ENCODE measurements at regions not wholly inside any gene's neighbourhood (a gene's known extent, or its start where the extent isn't known, plus 50 kb on each side); places are given as distances from the start of the nearest gene placed in this dataset.

GRCh38 chr13:46963904-46964303, 67.1 kb upstream of the HTR2A start:
- no peaks in the 10 kb centered on the region for H3K36me3 Mint-ChIP-seq
- no peak overlapping the region for H3K4me3 Mint-ChIP-seq
- H3K9me3 Mint-ChIP-seq, result no peaks in the 10 kb centered on the region
- peaks cover 10% of the 10 kb centered on the region for H3K4me1 Mint-ChIP-seq
- no peak for ATAC-seq
- H3K27ac Mint-ChIP-seq, result no peak overlapping the region
- H3K27me3 Mint-ChIP-seq, result no peaks in the 10 kb centered on the region

DNA sequence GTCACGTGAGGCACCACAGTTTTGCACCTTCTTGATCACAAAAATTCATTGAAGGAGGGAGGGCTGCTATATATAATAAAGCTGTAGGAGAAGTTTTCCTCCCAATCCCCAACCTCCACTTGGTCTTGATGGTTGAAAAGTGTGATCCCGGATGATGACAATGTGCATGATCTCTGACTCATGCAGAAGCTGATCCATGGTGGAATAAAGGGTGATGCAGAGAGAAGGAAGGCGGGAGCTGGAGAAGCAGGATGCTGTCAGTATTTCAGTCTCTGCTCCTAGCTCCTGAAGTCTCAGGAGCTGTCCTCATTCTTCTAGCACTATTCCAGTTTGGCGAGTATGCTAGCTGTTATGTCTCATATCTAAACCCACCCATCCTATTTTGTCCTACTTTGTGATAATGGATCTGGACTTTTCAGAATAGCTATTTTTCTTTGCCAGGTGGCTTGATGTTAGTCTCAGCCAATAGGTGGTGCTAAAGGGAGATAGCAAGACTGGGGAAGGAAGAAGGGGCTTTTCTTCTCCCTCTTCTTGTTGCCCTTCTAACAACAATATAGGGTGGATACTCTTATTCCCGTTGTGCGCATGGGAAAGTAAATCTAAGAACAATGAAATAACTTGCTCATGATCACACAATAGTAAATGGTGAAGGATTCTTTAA, 65.6 kb upstream of the HTR2A start:
- H3K36me3 Mint-ChIP-seq, result no peaks in the 10 kb centered on the region
- no peak overlapping the region for H3K27ac Mint-ChIP-seq
- no peaks in the 10 kb centered on the region for H3K4me1 Mint-ChIP-seq
- H3K27me3 Mint-ChIP-seq, result no peaks in the 10 kb centered on the region
- no peak overlapping the region for H3K4me3 Mint-ChIP-seq
- H3K9me3 Mint-ChIP-seq, result no peaks in the 10 kb centered on the region
- ATAC-seq, result no peak

- Mint-ChIP-seq H3K27me3 (no peaks in the 10 kb centered on the region), H3K36me3 (no peaks in the 10 kb centered on the region), H3K4me3 (no peak overlapping the region), H3K4me1 (no peaks in the 10 kb centered on the region), H3K9me3 (no peaks in the 10 kb centered on the region), H3K27ac (no peak overlapping the region)
- ATAC-seq, result no peak
These were observed 64.9 kb upstream of the HTR2A start for GRCh38 chr13:46961719-46962118.

GRCh38 chr13:46953941-46954340, 57.1 kb upstream of the HTR2A start:
- Mint-ChIP-seq H3K27ac (no peak overlapping the region), H3K4me3 (no peak overlapping the region), H3K4me1 (peaks cover 20% of the 10 kb centered on the region), H3K36me3 (no peaks in the 10 kb centered on the region), H3K9me3 (no peaks in the 10 kb centered on the region), H3K27me3 (no peaks in the 10 kb centered on the region)
- ATAC-seq, result no peak

DNA sequence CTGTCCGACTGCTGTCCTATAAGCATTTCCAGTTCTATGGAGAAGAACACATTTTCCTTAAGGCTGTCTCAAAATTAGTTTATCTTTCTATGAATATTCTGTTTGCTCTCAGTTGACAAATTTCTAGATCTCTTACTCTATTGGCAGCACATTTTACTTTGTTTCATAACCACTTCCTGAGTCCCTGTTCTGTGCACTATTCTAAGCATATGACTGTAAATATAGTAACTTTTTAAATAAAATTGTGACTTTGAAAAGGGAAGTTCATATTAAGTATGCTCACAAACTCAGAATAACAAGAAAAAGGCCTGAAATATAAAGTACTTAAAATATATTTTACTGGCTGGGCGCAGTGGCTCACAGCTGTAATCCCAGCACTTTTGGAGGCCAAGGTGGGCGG, 56.5 kb upstream of the HTR2A start:
- Mint-ChIP-seq H3K4me3 (no peak overlapping the region), H3K27me3 (no peaks in the 10 kb centered on the region), H3K27ac (no peak overlapping the region), H3K36me3 (no peaks in the 10 kb centered on the region), H3K9me3 (no peaks in the 10 kb centered on the region), H3K4me1 (peaks cover 20% of the 10 kb centered on the region)
- no peak for ATAC-seq

GRCh38 chr13:46951516-46951915, 54.7 kb upstream of the HTR2A start:
- Mint-ChIP-seq H3K4me3 (no peak overlapping the region), H3K27ac (no peak overlapping the region), H3K36me3 (no peaks in the 10 kb centered on the region), H3K9me3 (no peaks in the 10 kb centered on the region), H3K27me3 (no peaks in the 10 kb centered on the region), H3K4me1 (peaks cover 20% of the 10 kb centered on the region)
- no peak for ATAC-seq

DNA sequence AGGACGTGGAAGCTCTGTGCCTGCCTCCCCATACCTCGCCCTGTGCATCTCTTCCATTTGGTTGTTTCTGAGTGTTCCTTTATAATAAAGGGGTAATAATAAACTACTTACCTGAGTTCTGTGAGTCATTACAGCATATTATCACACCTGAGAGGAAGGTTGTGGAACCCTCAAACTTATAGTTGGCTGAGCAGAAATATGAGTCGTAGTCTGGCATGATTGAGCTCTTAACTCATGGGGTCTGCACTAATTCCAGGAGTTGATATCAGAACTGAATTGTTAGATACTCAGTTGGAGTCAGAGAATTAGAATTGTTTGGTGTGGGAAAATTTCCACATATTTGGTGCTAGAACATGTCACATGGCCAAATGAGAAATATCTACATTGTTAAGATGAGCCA, 52.4 kb upstream of the HTR2A start:
- peaks cover 18% of the 10 kb centered on the region for H3K4me1 Mint-ChIP-seq
- H3K9me3 Mint-ChIP-seq, result peaks cover under 1% of the 10 kb centered on the region
- no peak for ATAC-seq
- no peak overlapping the region for H3K4me3 Mint-ChIP-seq
- H3K27me3 Mint-ChIP-seq, result no peaks in the 10 kb centered on the region
- no peaks in the 10 kb centered on the region for H3K36me3 Mint-ChIP-seq
- H3K27ac Mint-ChIP-seq, result no peak overlapping the region

DNA sequence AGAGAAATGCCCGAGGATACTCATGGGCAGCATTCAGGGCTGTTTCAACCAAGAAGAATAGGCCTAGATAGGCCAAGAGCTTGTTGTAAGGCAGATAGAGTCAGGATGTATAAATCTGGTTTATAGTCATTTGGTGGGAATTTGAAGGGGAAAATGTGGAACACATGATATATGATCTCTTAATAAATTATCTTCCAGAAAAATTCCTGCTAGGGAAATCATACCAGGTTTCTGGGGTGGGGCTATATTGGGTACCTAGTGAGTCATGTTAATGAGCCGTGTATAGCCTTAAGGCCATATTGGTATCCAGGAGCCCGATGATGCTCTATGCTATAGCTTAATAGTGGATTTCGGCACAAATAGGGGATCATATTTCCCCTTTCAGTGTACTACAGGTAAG, 51.5 kb upstream of the HTR2A start:
- no peaks in the 10 kb centered on the region for H3K27me3 Mint-ChIP-seq
- H3K4me3 Mint-ChIP-seq, result no peak overlapping the region
- H3K27ac Mint-ChIP-seq, result no peak overlapping the region
- H3K9me3 Mint-ChIP-seq, result peaks cover 6% of the 10 kb centered on the region
- ATAC-seq, result no peak
- peaks cover 10% of the 10 kb centered on the region for H3K4me1 Mint-ChIP-seq
- no peaks in the 10 kb centered on the region for H3K36me3 Mint-ChIP-seq

GRCh38 chr13:46947425-46948191, 50.8 kb upstream of the HTR2A start:
- no peak for ATAC-seq
- H3K4me1 Mint-ChIP-seq, result peaks cover 4% of the 10 kb centered on the region
- H3K9me3 Mint-ChIP-seq, result peaks cover 8% of the 10 kb centered on the region
- no peaks in the 10 kb centered on the region for H3K36me3 Mint-ChIP-seq
- no peak overlapping the region for H3K4me3 Mint-ChIP-seq
- H3K27me3 Mint-ChIP-seq, result no peaks in the 10 kb centered on the region
- no peak overlapping the region for H3K27ac Mint-ChIP-seq

All from stimulated activated memory B cell treated with anti-CD40 and anti-IgM and Interleukin-4, amounts not matched to agents 10 μg/mL and 1 μg/mL and 100 μg/mL, for 72 hours (primary cell).